Cardiac muscle cell (in vitro differentiated cells and primary cell): ENCODE measurements at regions not wholly inside any gene's neighbourhood (a gene's known extent, or its start where the extent isn't known, plus 50 kb on each side); places are given as distances from the start of the nearest gene placed in this dataset.

Experiments
- DNase-seq, 2 donors: peaks; one replicate each; pipeline versions ENCODE4 v3.0.0 to v3.0.0-alpha.2; 2010 to 2017; ENCODE audit warnings: low read depth in 1 of 2, low spot score in 1 of 2
- H3K27ac ChIP-seq: fragments of 200-600 bp; sonication (generic); 2 replicates; pipeline ENCODE4 v1.5.1; 2016
- H3K27me3 ChIP-seq: fragments of 200-600 bp; sonication (generic); 2 replicates; pipeline ENCODE4 v1.6.0; 2016; ENCODE audit warnings: control low read depth
- H3K36me3 ChIP-seq: fragments of 200-600 bp; sonication (generic); 2 replicates; pipeline ENCODE4 v1.5.1; 2016; ENCODE audit warnings: control low read depth
- H3K4me1 ChIP-seq: fragments of 200-600 bp; sonication (generic); 2 replicates; pipeline ENCODE4 v1.8.1; 2017; ENCODE audit warnings: low read depth, mild to moderate bottlenecking, mixed run types
- H3K4me3 ChIP-seq: fragments of 200-600 bp; sonication (generic); 2 replicates; pipeline ENCODE4 v1.5.1; 2016; ENCODE audit warnings: mild to moderate bottlenecking
- H3K9me3 ChIP-seq: fragments of 200-600 bp; sonication (generic); 2 replicates; pipeline ENCODE4 v1.5.1; 2017; ENCODE audit warnings: low read depth, mild to moderate bottlenecking, control low read depth
- CTCF ChIP-seq: IDR thresholded peaks from 2 replicates; pipeline ENCODE4 v1.5.1; 2012; ENCODE audit warnings: low read depth, mild to moderate bottlenecking, low read length

- Histone ChIP-seq H3K9me3 (no peaks in the 10 kb centered on the region), H3K36me3 (no peaks in the 10 kb centered on the region), H3K4me1 (no peaks in the 10 kb centered on the region), H3K27me3 (no peaks in the 10 kb centered on the region), H3K4me3 (no peak overlapping the region), H3K27ac (no peak overlapping the region)
- DNase-seq, result no peak
- no peak for TF ChIP-seq CTCF
Observed at GRCh38 chr3:31048143-31048542, 153.7 kb upstream of the GADL1 start.

- H3K27me3 ChIP-seq, result no peaks in the 10 kb centered on the region
- H3K4me3 ChIP-seq, result no peak overlapping the region
- H3K27ac ChIP-seq, result no peak overlapping the region
- no peaks in the 10 kb centered on the region for H3K36me3 ChIP-seq
- TF ChIP-seq CTCF, result no peak
- H3K4me1 ChIP-seq, result no peaks in the 10 kb centered on the region
- H3K9me3 ChIP-seq, result no peaks in the 10 kb centered on the region
- DNase-seq, result no peak
Observed at GRCh38 chr3:31050296-31050695, 155.8 kb upstream of the GADL1 start.

GRCh38 chr3:31051226-31051625, 156.8 kb upstream of the GADL1 start:
- Histone ChIP-seq H3K4me3 (no peak overlapping the region), H3K27ac (no peak overlapping the region), H3K9me3 (no peaks in the 10 kb centered on the region), H3K27me3 (no peaks in the 10 kb centered on the region), H3K36me3 (no peaks in the 10 kb centered on the region), H3K4me1 (no peaks in the 10 kb centered on the region)
- no peak for TF ChIP-seq CTCF
- DNase-seq, result no peak

- Histone ChIP-seq H3K27me3 (no peaks in the 10 kb centered on the region), H3K4me1 (no peaks in the 10 kb centered on the region), H3K36me3 (no peaks in the 10 kb centered on the region), H3K4me3 (no peak overlapping the region), H3K27ac (no peak overlapping the region), H3K9me3 (no peaks in the 10 kb centered on the region)
- no peak for TF ChIP-seq CTCF
- DNase-seq, result no peak
Observed at GRCh38 chr3:31053299-31053698, 158.8 kb upstream of the GADL1 start.

GRCh38 chr3:31054032-31054431, 159.6 kb upstream of the GADL1 start:
- no peaks in the 10 kb centered on the region for H3K36me3 ChIP-seq
- no peak overlapping the region for H3K4me3 ChIP-seq
- no peaks in the 10 kb centered on the region for H3K9me3 ChIP-seq
- no peaks in the 10 kb centered on the region for H3K27me3 ChIP-seq
- no peaks in the 10 kb centered on the region for H3K4me1 ChIP-seq
- DNase-seq, result no peak
- H3K27ac ChIP-seq, result no peak overlapping the region
- TF ChIP-seq CTCF, result no peak

GRCh38 chr3:31055757-31056156, 161.3 kb upstream of the GADL1 start:
- Histone ChIP-seq H3K4me3 (no peak overlapping the region), H3K4me1 (no peaks in the 10 kb centered on the region), H3K27me3 (no peaks in the 10 kb centered on the region), H3K27ac (no peak overlapping the region), H3K36me3 (no peaks in the 10 kb centered on the region), H3K9me3 (no peaks in the 10 kb centered on the region)
- no peak for DNase-seq
- no peak for TF ChIP-seq CTCF
